CD4-positive, alpha-beta T cell treated with Interleukin-12 subunit alpha and Interleukin-12 subunit beta, for 1 hour (primary cell): ENCODE measurements at regions not wholly inside any gene's neighbourhood (a gene's known extent, or its start where the extent isn't known, plus 50 kb on each side); places are given as distances from the start of the nearest gene placed in this dataset.

Experiments
- DNase-seq: peaks from one replicate; pipeline ENCODE4 v3.0.0-alpha.2; 2020

DNA sequence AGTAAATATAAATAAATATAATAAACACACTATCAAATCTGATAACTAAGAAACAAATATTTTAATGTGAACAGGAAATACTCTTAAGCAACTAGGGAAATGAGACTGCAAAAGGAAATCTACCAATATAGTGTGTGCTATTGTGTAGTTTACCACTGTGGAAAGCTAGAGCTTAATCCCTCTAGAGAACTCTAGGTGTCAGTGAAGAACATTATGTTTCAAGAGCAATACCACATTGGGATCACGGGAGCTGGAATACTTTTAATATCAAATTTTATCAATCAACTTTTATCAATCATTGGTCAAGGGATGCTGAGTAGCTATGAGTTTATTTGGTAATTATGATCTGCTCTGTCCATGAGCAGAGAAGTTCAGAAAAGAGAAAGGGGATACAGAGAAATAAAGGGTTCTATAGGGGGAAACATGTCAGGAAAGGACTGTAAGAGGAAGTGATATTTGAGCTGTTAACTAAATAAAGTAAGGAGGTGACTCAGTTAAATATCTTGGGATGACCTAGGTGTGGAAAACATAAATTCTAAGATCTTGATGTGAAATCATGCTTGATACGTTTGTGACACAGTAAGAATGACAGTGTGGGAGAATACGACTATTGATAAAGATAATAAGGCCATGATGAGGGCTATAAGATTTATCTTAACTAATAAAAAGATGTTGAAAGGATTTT lies 762.2 kb upstream of the ALCAM start:
- DNase-seq, result no peak

DNA sequence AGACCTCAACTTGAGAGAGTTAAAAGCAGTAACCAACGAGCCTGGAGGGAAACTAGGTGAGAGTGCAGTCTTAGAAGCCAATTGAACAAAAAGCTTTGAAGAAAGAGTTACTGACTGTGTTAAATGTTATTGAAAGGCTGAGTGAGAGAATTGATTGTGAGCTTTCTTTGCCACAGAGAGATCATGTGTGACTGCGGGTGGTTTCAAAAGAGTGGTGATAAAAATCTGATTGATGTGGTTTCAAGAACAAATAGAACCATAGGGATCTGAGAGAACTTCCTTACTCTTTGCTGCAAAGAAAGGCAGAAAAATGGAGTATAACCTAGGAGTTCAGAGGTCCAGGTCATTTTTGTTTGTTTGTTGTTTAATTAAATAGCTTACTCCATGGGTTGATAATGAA lies 759.9 kb upstream of the ALCAM start:
- no peak for DNase-seq

DNA sequence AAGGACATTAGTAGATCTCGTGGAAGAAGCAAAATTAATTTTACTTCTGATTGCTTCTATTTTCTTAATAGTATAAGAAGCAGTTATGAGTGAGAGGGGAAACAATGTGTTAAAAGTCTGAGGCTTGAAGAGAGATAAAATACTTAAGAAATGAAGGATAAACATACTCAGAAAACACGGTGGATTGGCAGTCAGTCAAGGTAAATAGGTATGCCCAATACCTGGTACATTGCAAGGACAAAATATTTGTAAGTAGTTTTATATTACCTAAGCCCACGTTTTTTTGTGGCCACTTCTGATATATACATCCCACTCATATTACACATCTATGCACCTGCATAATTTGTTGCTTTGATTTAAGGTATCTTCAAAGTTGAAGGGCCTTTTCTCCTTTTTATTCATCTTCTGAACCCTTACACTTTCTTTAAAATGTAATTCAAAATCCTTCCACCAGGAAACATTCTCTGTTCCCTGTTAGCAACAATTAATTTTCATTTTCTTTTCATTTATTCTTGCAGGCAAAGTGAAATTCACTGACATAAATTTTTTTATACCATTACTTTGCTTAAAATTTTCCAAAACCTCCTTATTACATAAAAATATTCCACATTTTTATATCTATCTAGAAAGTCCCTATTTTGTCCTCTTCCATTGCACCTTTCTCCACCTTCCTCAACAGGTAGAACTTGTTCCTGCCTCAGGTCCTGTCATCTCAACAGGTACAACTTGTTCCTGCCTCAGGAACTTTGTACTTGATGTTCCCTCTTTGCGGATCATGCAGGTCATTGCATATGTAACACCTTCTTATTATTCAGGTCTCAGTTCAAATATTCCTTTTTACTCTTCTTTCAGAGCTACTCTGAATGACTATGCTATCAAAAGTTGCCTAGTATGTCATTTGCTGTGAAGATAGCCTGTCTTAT lies 755.7 kb upstream of the ALCAM start:
- DNase-seq, result no peak

DNA sequence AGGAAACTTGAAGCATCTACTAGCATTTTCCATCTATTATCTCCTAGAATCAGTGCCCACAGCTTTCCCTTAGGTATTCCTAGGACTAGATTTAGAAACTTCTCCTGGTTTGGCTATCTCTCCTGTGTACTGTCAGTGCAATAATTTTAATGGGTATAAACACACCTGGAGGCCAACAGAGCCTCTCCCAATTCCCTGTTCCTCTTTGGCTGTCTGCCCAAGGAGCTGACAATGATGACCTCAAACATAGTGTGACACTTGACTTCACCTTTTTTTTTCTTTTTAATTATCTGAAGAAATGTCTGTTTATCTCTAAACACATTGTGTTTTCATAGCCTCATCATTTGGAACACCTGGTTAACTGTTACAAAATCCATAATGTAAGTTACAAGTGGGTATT lies 754.5 kb upstream of the ALCAM start:
- DNase-seq, result no peak

DNA sequence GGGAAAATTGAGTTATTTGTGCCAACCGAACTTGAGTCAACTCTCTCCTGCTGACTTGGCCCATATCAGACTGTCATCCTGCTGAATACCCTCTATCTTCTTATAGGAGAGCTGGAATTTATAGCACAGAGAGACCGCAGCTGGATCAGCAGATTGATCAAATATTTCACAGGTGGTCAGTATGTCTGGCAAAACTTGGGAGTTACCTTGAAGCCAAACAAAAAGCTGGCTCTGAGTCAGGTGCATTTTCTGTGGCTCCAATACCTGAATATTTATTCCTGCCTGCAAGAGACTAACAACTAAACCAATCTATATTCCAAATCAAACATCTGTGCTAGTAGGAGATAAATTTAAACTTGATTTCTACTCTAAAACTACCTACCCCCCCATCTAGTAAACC lies 752.1 kb upstream of the ALCAM start:
- DNase-seq, result no peak

DNA sequence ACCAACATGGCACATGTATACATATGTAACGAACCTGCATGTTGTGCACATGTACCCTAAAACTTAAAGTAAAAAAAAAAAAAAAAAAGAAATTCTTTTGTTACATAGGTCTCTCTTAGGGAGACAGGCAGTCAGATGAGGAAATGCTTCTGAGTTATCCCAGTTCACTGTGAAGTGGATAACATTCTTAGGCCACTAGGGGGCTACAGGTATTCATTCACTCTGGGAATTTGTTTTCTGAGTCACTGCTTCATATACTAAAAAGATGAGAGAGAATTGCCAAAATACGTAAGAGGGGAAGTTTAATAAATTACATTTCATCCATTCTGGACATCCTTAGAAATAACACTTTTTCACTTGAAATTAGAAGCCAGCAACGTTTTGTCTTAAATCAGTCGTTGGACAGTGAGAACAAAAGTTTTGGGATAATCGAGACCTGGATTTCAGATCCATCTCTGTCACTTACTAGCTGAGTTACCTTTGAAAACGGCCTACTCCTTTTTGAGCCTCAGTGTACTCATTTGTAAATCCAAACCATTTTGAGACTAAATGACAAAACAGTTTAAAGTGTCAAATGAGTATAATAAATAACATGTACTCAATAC lies 738.4 kb upstream of the ALCAM start:
- DNase-seq, result peak; percentile 20

DNA sequence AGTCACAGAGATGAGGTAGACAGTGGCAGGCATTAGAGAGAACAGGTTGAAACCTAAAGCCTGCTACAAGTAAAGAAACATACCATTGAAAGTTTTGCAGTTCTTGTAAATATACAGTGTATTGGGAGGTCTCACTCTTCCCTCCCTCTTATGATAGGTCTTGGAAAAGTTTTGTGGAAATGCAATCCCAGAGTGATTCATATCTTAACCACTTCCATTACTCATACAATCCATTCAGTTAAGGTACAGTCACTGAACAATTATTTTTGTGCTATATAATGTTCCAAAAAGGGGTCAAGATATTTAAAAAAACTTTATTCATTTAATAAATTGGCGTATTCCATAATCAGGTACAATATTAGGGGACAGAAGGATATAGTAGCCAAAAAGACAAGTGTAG lies 737.7 kb upstream of the ALCAM start:
- DNase-seq, result no peak

DNA sequence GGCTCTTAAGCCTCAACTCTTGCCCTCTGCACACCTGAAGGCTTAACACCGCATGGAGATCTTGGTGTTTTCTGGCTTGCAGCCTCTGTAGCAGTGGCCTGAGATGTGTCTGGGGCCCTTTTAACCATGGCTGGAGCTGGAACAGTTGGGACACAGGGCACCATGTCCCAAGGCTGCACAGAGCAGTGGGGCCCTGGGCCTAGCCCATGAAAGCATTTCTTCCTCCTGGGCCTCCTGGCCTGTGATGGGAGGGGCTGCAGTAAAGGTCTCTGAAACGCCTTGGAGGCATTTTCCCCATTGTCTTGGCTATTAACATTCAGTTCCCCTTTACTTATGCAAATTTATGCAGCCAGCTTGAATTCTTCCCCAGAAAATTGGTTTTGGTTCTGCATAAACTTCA lies 735.5 kb upstream of the ALCAM start:
- no peak for DNase-seq

DNA sequence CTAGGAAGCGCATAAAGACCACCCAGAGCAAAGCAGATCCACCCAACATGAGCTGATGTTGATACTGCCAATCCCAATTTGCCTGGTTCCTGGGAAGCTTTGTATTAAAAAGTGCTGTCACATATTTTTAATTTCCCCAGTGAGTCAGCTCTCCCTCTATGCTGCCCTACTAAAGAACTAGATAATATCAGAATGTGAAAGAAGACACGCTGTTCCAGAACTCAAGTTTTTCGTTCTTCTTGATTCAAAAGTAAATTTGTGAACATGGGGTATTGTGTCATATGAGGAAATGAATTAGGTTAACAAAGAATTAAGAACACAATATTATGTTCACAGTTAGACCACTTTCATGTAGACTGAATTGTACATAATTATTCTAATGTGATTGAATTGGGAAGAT lies 734.2 kb upstream of the ALCAM start:
- DNase-seq, result no peak

DNA sequence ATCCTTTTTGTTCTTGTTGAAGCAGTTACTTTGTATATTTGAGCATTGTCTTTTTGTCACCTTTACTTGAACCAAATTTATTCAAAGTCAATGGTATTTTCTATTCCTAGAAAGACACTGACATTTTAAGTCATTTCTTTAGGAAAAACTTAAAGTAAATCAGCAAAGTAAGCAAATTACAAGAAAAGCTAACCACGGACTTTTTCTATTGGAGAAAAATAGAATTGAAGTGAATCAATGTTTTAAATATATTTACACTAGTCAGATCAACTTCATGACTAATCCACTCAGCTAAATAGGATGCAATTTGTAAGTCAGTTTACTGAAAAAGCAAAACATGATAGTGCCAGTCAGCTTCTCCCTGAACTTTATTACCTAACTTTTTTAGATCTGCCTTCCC lies 733.8 kb upstream of the ALCAM start:
- DNase-seq, result no peak

DNA sequence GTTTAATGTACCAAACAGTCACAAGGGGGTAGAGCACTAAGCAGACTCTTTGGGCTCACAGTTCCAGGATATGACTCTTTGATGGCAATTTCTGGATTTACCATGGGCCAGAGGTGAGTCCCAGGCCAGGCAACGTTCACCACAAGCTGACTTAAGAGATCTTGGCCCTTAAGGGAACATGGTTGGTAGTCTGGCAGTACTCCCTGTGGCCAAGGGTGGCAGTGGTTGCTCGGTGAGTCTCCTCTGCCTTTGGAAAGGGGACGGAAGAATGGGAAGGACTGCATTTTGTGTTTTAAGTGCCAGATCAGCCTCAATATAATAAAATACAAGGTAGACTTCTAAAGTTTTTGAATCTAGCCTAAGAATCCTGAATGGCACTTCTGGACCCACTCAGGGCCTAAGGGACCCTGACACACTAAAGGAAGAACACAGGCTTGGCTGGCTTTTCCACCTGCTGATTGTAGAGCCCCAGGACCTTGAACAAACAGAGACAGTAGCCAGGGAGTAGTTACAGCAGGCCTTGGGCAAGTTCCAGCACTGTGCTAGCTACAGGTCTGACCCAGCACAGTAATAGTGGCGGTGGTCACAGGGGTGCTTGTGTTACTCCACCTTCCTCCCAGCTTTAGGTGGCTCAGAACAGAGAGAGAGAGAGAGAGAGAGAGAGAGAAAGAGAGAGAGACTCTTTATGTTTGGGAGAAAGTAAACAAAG lies 730.7 kb upstream of the ALCAM start:
- no peak for DNase-seq

DNA sequence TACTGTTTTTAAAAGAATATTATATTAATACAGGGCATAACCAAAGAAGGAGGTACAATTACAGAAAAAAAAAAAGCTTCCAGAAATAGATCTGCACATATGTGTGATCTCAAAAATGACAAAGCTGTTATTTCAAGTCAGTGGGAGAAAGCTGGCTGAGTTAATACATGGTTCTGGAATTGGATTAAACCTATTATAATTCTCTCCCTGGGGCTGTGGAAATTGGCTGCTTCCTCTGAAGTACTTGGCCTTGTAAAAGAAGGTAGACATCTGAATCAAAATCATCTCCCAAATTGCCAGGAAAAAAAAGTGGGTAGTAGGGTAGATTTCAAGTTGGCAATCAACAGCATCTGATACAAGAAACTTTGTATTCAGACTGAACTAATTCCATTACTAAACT lies 723.9 kb upstream of the ALCAM start:
- DNase-seq, result no peak

DNA sequence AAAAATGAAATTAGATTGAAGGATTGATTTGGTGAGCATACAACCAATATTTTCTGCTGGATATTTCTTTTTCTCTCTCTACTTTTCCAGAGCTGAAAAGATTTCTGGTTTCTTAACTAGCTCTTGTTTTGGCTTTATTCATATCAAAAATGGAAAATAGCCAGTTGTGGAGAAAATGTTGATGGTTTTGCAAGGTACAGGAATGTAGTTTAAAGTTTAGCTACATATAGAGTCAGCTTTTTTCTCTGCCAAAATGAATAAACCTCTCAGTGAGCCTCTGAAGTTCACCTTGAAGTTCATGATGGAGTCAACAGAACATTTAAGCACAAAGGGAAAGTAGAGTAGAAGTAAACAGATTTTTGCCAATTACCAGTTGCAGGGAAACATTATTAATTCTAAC lies 720.5 kb upstream of the ALCAM start:
- DNase-seq, result no peak

DNA sequence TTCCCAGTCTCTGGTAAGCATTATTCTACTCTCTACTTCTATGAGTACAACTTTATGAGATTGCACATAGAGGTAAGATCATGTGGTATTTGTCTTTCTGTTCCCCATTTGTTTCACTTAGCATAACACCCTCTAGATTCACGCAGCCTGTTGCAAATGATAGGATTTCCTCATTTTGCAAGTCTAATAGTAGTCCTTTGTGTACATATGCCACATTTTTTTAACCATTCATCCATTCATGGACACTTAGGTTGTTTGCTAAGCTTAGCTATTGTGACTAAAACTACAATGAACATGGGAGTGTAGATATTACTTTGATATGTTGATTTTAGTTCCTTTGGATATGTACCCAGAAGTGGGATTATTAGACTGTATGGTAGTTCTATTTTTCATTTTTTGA lies 717.9 kb upstream of the ALCAM start:
- no peak for DNase-seq

DNA sequence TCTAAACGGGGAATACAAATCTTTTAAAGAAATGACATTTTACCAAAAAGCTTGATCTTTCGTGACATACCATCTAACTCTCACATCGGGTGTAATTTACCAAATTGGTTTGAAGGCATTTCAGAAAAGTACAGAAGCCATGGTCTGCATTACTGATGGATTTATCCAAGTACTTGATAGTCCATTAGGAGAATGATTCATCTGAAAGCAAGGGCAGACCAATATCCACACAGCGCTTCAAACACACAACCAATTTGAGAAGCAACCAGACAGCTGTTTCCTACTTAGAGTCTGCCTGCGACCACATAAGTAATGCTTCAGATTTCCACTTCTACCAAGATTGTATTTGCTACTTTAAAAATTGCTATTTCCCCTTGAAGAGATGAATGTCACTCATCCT lies 697.6 kb upstream of the ALCAM start:
- DNase-seq, result no peak

DNA sequence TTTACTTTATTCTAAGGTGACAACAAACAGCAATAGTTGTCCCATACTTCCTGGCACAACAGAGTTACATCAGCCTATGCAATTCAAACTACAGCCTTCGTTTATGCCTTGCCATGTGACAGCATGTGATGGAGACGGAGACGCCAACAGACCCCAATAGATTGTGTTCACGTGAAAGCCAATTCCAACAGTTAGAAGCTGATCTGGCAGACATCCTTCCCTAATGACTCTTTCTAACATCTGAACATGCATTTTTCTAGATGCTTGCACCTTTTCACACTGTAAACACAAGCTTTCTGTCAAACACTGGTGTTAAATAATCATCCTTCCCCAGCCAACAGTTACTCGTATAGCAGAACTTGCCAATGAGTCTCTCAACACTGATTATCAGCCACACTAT lies 694.4 kb upstream of the ALCAM start:
- DNase-seq, result no peak

DNA sequence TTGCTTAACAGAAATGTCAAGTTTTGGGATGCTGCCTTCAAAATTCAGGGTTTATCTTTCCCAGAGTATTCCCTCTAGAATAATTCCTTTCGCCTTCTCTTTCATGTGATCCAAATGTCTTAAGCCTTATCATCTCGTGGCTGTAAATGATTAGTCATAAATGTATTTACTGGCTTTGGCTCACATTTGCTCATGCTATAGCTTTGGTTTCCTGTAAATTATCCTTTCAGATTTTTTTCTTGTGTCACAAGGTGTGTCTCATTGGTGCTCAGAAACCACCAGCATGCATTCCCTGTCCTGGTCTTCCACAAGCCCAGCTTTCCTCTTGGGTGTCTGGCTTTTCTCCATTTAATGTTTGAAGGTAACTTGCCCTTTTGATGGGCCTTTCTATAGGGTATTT lies 692.7 kb upstream of the ALCAM start:
- DNase-seq, result no peak

DNA sequence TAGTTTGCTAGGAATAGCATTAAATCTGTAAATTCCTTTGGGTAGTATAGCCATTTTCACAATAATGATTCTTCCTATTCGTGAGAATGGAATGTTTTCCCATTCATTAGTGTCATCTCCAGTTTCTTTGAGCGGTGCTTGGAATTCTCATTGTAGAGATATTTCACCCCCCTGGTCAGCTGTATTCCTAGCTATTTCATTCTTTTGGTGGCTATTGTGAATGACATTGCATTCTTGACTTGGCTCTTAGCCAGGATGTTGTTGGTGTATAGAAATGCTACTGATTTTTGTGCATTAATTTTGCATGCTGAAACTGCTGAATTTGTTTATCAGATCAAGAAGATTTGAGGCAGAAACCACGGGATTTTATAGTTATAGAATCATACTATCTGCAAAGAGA lies 690.5 kb upstream of the ALCAM start:
- DNase-seq, result no peak

DNA sequence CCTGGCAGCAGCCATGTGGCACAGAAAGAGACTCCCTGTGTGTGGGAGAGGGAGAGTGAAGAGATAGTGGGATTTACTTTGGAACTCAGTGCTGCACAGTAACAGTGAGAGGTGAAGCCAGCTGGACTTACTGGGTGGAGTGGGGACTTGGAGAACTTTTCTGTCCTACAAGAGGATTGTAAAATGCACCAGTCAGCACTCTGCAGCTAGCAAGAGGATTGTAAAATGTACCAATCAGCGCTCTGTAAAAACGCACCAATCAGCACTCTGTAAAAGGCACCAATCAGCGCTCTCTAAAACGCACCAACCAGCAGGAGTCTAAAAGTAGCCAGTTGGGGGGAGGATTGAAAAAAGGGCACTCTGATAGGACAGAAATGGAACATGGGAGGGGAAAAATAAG lies 688.8 kb upstream of the ALCAM start:
- DNase-seq, result no peak

DNA sequence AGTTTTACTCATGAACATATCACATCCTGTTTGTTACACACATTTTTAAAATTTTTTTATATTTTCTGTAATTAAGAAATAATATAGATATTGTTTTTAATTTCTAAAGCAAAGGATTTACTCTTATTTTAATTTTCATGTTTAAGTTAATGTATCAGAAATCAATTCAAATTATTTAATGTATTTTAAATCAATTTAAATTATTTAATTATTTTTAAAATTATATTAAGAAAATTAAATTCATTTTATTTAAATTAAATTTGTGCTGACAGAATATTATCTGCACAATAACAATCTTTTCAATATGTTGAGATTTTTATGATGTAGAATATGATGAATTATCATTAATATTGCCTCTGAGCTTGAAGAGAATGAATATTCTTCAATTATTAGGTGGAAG lies 681.2 kb upstream of the ALCAM start:
- no peak for DNase-seq

DNA sequence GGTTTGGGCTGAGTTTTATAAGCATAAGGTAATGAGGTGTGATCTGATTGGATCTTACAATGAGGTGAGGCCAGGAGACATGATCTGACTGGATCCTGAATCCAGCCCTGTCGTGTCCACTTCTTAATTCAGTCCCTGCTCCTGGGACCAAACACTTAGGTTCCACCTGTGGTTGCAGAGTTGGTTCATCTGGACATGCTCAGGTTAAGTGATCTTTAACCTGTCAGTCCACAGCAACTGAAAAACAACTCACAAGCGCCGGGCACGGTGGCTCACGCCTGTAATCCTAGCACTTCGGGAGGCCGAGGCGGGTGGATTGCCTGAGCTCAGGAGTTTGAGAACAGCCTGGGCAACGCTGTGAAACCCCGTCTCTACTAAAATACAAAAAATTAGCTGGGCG lies 679.3 kb upstream of the ALCAM start:
- DNase-seq, result no peak

DNA sequence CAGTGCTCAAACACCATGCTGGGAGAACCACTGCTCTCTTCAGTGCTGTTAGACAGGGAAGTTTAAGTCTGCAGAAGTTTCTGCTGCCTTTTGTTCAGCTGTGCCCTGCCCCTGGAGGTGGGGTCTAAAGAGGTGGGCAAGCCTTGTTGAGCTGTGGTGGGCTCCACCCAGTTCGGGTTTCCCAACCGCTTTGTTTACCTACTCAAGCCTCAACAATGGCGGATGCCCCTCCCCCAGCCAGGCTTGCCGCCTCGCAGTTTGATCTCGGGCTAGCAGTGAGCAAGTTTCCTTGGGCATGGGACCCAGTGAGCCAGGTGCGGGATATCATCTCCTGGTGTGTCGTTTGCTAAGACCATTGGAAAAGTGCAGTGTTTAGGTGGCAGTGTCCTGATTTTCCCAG lies 670.2 kb upstream of the ALCAM start:
- DNase-seq, result no peak

DNA sequence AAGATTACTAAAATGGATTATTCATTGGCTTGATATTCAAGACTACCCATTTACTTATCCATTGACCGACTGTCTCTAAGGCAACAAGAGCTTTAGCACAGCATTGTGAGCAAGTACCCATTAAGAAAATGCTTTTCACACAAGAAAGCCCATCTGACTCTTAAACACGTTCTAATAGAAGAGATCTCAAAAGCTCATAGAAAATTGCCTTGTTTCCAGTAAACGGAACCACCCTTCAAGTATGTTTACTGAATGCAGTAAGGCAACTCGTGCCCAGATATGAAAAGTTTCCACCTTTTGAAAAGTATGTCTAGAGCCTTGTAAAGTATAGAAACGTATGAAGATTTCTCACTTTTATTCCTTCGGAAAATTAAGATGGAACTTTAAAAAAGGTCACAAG lies 655.3 kb upstream of the ALCAM start:
- DNase-seq, result no peak

DNA sequence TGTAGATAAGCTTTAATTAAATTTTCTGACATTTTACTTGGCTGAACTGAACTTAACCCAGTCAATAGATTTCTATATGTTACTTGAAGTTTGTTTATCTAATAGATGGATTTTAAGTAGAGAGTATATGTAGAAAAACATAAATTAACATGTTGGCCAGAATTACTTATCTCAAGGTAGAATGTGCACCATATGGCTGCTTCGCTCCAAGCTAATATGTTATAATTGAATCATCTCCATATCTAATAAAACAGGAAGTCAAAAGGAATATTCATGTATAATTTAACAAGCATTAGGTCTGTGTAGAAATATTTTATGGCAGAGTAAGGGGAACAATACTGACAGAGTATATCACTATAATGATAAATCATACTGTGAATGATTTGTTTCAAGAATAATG lies 650.7 kb upstream of the ALCAM start:
- DNase-seq, result no peak
